Astrocyte (in vitro differentiated cells and primary cell): ENCODE measurements at regions not wholly inside any gene's neighbourhood (a gene's known extent, or its start where the extent isn't known, plus 50 kb on each side); places are given as distances from the start of the nearest gene placed in this dataset.

Experiments used
- CTCF ChIP-seq: IDR thresholded peaks from 2 replicates; pipeline ENCODE4 v1.5.1; 2011; ENCODE audit warnings: low read depth, mild to moderate bottlenecking, inconsistent platforms, low read length, moderate library complexity; ENCODE audit not compliant: insufficient read depth
- EZH2 ChIP-seq: IDR thresholded peaks from 2 replicates; pipeline ENCODE4 v1.6.1; 2012; ENCODE audit warnings: mild to moderate bottlenecking, low read length, inconsistent platforms; ENCODE audit not compliant: insufficient read depth

- TF ChIP-seq CTCF = no peak
- no peak for TF ChIP-seq EZH2
Measured at GRCh38 chr12:126431767-126432166, 1366.5 kb downstream of the AACS start.
